Kasumi-1 (cell line): ENCODE measurements at regions not wholly inside any gene's neighbourhood (a gene's known extent, or its start where the extent isn't known, plus 50 kb on each side); places are given as distances from the start of the nearest gene placed in this dataset.
A peak's percentile ranks its signal among the peaks of the same experiment; 100 is the strongest.
"Not testable (repeated sequence)": the region's sequence is repeated elsewhere in the genome, so short reads cannot be mapped to it uniquely, and the experiment has no call there.

ENCODE experiments used
- DNase-seq, 2 experiments: peaks; one replicate each; lab custom pipeline; 2025; lab: John Stamatoyannopoulos, UW

DNA sequence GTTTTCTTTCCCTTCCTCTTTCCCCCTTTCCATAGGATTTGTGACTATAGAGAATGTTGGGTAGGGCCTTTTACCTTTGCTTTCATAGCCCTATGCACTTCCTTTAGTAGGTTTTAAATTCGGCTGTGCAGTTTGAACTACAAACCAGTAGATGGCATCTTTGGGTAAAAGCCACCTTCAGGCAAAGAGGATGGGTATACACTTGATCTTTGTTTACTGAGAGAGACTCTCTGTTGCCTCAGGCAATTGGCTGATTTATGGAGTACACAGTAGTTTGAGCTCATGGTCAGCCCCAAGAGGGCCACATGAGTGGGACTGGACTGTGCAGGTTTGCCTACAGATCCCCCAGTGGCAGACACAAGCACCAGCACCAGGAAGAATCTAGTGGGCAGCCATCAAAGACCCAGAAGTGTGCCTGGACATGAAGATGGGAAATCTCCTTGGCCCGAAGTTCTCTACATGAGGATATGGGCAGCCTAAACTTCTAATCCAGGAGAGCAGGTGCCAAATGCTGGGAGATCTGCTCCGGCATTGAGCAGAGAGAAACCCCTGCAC, 1304.3 kb upstream of the DDX18 start:
- DNase-seq, result peak; percentile 46 to 77

DNA sequence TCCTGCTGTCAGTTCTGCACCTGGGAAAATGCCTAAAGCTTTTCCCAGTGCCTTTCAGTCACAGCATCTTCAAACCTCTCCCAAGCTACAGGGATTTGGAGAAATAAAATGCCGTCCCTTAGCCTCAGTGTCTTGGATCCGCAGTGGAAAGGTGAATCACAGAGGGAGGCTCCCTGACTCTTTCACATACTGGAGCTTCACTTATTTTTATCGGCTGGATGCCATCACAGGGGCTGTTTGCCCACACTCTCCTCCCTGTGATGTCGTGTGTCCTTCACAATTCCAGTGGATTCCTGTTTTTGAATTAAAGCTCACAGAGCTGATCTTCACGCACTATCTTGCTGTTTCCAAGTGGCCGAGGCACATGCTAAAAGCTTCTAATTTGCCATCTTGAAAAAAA, 1303.1 kb upstream of the DDX18 start:
- DNase-seq, result no peak

GRCh38 chr2:116513991-116514390, 1300.5 kb upstream of the DDX18 start:
- DNase-seq, result no peak

GRCh38 chr2:116517936-116518335, 1296.6 kb upstream of the DDX18 start:
- no peak for DNase-seq

- no peak for DNase-seq
Observed at GRCh38 chr2:116537811-116538210, 1276.7 kb upstream of the DDX18 start.

- DNase-seq, result no peak
Observed at GRCh38 chr2:116545286-116546068, 1269.0 kb upstream of the DDX18 start.

- DNase-seq, result not testable (repeated sequence)
Observed at GRCh38 chr2:116552738-116553419, 1261.6 kb upstream of the DDX18 start.

DNA sequence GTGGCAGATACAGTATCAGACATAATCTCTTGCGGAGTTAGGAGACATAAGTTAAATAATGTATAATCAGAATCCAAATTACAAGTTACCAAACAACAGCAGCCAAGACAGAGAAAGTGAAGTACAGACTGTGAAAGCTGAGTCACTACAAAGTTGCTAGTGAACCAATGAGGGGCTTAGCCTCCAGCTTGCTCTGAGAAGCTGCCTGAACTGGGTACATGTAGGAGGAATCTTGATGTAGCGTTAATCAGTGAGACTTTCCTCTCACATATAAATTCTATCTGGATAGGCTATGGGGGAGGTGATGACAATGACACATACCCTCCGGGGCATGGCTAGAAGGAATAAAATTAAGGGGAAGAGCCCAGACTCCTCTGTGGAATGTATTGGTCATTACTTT, 1234.3 kb upstream of the DDX18 start:
- DNase-seq, result no peak

DNA sequence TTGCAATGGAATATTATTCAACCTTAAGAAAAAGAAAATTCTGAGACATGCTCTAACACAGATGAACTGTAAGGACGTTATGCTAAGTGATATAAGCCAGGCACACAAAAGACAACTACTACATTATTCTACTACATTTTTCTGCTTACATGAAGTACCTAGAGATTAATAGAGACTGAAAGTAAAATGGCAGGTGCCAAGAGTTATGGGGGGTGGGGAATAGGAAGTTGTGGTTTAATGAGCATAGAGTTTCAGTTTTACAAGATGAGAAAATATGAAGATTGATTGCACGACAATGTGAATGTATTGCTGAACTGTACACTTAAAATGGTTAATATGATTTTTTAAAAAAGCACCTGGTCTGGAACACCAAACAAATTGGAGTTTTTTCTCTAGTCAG, 1231.6 kb upstream of the DDX18 start:
- no peak for DNase-seq

- DNase-seq, result no peak
Observed at GRCh38 chr2:116585669-116586327, 1228.7 kb upstream of the DDX18 start.

DNA sequence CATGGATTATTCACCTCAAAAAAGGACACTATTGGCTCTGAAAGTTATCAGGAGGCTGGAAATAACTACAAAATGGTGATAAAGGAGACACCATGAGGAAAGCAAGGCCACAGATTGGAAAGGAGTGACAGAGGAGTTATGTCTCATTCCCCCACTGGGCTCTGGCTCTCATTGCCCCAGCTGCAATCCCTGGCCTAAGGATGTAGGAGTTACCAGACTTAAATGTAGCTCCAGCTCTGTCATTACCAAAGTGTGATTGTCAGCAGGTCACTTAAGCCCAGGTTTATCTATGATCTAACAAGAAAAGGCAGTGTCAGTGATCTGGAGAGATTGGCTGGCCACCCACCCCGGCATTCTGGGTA, 1228.2 kb upstream of the DDX18 start:
- DNase-seq, result no peak
